Activated naive CD4-positive, alpha-beta T cell treated with anti-CD3 and anti-CD28 coated beads, Interleukin-2, amount 50 U/mL, for 16 hours (primary cell): ENCODE measurements at regions not wholly inside any gene's neighbourhood (a gene's known extent, or its start where the extent isn't known, plus 50 kb on each side); places are given as distances from the start of the nearest gene placed in this dataset.
"Not testable (repeated sequence)": the region's sequence is repeated elsewhere in the genome, so short reads cannot be mapped to it uniquely, and the experiment has no call there.

ENCODE experiments used
- DNase-seq: peaks from one replicate; pipeline ENCODE4 v3.0.0-alpha.2; 2020

- DNase-seq: not testable (repeated sequence)
These were observed 265.9 kb downstream of the FAM43A start for GRCh38 chr3:194951629-194951920.

DNA sequence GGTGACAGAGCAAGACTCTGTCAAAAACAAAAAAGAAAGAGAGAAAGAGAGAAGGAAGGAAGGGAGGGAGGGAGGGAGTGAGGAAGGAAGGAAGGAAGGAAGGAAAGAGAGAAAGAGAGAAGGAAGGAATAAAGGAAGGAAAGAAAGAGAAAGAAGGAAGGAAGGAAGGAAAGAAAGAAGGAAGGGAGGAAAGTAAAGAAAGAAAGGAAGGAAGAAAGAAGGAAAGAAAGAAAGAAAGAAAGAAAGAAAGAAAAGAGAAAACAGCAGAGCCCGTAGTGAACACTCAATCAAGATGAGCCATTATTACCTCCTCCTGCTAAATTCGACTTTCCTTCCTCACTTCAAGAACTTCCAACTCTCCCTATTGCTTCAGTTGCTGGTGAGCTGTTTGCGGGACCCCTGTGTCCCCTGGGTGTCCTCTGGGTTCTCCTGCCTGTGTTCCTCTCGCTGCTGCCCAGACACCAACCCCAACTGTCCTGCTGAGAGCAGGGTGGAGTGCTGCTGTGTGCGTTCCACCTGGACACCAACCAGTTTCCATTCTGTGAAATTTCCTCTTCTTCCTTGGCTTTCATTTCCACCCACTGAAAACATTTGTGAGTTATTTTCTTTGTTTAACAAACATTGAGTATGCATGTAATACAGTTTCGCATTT lies 266.4 kb downstream of the FAM43A start:
- DNase-seq: no peak

DNA sequence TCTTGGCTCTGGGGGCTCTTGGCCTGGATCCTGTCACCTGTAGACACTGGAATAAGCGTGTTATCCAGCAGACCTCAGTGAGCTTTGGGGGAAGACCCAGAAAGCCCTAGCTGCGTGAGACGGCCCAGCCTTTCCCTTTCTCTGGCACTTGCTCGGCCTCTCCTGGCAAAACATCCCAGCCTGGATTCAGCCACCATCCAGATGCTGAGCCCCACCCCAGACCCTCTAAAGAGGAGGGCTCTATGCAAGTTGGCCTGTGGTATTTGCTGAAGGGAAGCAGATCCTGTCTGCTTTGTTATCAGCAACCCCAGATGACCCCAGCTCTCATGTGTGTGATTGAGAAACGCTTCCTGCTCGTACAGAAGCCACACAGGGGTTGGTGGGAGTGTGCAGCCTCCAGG lies 267.2 kb downstream of the FAM43A start:
- DNase-seq: no peak

GRCh38 chr3:194953291-194953690 lies 267.6 kb downstream of the FAM43A start:
- DNase-seq: no peak

- no peak for DNase-seq
These were observed 269.9 kb downstream of the FAM43A start for GRCh38 chr3:194955546-194955945.

GRCh38 chr3:194955979-194956696 lies 270.5 kb downstream of the FAM43A start:
- DNase-seq: no peak

DNA sequence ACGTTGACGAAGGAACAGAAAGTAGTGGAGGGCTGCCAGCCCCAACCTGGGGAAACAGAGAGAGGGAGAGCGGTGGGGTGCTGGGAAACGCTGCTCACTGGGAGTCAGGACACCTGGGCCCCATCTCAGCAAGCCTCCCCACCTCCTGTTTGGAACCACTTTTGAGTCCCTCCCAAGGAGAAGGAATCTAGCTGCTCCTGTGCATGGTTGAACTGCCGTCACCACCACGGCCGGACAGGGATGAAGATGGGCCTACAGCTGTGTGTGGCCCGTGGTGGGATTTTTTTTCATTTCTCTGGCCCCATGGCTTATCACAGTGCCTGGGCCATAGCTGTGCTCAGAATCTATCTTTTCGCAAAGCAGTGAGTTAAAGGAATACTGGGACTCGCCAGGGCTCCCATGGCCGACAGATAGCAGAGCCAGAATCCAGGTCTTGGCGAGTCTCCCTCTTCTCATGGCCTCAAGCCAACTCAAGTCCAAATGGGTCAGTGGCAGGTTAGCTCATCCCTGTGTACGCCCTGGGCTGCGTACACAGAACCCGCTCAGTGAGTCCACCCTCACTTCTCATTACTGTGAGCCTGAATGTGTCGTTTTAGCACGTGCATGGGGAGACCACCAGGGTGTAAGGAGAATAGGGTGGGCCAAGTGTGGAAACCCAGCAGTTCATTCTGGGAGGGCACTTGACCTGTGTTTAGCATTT lies 271.2 kb downstream of the FAM43A start:
- DNase-seq: no peak

DNA sequence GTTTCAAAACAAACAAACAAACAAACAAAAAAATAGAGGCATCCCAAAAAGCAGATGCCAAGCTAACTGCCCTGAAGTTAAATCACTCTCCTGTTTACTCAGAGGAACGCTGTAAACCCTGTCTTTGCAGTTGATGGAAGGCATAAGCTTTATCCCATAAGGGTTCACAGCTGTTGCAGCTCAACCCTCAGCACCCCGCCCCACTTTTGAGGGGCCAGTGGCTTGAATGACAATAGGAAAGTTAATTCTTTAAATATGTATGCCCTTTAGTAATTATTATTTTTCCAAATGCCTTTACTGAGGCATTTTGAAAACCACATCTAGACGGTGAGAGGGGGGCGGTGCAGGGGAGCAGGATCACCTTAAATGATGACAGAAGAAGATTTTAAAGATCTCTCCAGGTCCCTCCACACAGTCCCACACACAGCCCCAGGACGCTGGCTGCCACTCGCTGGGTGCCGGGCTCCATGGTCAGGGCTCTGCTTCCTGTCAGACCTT lies 272.1 kb downstream of the FAM43A start:
- DNase-seq: no peak

DNA sequence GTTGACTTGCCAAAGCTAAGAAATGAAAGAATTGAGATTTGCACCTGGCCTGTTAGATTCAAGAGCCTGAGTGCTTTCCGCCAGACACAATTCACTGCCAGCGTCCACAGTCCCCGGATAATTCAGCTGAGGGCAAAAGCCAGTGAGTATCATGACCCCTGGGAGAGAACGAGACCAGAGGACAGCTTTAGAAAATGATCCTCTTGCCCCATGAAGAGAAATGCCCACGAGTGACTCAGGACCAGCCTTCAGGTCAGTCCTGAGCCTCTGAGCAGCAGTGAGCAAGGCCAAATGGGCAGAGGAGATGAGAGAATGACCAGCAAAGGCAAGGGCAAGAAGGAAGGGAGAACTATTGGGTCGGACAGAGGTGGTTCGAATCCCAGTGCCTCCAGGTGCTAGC lies 273.5 kb downstream of the FAM43A start:
- no peak for DNase-seq

DNA sequence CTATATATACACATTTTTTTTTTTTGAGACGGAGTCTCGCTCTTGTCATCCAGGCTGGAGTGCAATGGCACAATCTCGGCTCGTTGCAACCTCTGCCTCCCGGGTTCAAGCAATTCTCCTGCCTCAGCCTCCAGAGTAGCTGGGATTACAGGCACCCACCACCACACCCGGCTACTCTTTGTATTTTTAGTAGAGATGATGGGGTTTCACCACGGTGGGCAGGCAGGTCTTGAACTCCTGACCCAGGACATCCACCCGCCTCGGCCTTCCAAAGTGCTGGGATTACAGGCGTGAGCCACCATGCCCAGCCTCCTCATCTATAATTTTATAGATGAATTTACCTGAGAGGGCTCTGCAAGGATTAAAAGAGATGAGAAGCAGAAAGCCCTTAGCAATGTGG lies 274.0 kb downstream of the FAM43A start:
- not testable (repeated sequence) for DNase-seq

DNA sequence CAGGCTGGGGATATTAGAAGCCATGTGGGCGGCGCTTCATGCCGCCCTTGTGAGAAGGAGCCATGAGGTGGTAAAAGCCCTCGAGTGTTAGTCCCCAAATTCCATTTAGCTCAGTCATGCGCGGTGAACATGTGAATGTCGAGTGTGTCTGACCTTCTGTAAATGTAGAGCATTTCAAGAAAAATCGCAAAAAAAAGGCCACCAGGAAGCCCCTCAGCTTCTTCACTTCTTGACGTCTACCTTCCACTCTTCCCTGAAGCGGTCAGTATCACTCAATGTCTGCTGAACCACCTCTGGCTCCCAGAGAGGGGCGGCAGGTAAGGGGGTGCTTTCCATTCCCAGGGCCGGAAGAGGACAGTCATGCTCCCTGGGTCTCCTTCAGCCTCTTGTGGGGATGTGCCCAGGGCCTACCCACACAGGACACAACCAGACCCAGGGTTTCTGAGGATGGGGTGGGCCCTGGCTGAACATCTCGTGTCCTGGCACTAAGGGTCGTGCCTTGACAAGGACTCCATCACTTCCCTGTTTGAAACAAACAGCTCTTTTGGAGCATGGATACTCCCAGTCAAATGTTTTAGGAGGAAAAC lies 274.9 kb downstream of the FAM43A start:
- no peak for DNase-seq

- DNase-seq: no peak
These were observed 275.5 kb downstream of the FAM43A start for GRCh38 chr3:194961149-194961548.

GRCh38 chr3:194961571-194961970 lies 275.9 kb downstream of the FAM43A start:
- no peak for DNase-seq

- DNase-seq: no peak
These were observed 276.4 kb downstream of the FAM43A start for GRCh38 chr3:194962056-194962455.

- no peak for DNase-seq
These were observed 279.1 kb downstream of the FAM43A start for GRCh38 chr3:194964809-194965208.

- DNase-seq: no peak
These were observed 281.8 kb downstream of the FAM43A start for GRCh38 chr3:194967151-194968117.

DNA sequence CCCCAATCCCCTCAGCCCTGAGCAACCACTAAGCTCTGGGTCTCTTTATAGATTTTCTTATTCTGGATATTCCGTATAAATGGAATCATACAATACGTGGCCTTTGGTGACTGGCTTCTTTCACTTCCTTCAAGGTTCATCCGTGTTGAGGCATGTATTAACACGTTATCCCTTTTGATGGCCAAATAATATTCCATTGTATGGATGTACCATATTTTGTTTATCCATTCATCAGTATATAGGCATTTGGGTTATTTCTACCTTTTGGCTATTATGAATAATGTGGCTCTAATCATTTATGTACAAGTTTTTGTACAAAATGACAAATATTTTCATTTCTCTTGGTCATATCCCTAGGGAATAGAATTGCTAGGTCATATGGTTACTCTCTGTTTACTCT lies 284.4 kb downstream of the FAM43A start:
- DNase-seq: no peak

- no peak for DNase-seq
These were observed 285.3 kb downstream of the FAM43A start for GRCh38 chr3:194971009-194971408.

DNA sequence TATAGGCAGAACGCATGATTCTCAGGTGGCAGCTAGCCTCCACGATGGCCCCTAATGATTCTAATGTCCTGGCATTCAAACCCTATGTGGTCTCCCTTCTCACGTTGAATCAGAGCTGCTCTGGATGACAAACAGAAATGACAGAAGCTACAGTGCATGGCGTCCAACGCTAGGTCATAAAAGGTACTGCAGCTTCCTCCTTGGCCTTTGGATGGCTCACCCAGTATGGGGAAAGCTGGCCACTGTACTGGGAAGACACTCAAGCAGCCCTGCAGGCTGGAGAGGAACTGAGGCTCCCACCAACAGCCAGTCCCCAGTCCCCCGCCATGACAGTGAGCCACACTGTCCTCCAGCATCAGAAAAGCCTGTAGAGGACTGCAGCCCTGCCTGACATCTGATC lies 286.3 kb downstream of the FAM43A start:
- DNase-seq: no peak

GRCh38 chr3:194972641-194973040 lies 287.0 kb downstream of the FAM43A start:
- no peak for DNase-seq

DNA sequence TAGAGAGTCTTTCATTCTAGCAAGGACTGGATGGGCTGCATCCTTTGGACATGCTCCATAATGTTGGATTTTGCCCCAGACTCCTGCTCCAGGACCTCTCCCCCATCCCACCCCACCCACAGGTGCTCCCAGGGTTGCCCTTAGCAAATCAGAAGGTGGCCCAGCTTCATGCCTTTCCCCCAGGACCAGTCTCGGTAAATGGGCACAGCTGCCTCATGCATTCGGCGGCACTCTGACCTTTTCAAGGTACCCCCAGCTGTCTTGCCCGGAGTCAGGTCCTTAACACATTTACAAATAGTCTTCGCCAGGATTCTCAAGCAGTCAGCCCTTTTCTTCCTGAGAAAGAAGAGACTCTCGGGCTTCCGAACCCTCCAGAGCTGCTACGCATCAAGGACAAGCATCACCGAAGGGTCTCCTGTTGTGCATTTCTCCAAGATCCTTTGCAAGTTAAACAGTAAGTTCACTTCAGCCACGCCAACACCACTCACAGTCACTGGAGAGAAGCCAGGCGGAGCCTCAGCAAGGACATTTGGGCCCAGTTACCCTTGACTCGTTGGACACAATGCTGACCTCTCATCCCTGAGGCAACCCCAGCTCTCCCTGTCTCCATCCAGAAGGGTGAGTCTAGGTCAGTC lies 287.8 kb downstream of the FAM43A start:
- no peak for DNase-seq
